ENCODE measurements at regions not wholly inside any gene's neighbourhood (a gene's known extent, or its start where the extent isn't known, plus 50 kb on each side); places are given as distances from the start of the nearest gene placed in this dataset.

DNA sequence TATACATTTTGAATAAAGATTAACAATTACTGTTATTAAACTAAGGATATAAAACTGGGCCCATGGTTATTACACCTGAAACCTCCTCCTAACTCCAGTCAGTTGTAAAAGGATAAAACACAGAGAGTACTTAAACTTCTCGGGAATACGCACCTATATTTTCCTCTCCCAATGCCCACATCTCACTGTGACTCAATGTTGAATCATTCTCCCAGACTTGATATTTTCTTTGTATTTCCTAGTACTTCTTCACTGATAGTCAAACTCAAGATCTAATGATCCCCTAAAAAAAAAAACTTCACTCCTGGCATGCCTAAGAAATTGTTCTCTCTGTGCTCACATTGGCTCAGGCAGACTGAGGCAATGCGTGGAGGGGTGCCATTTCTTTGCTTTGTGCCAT, 212.5 kb upstream of the DKK2 start:
- peak; percentile 43 for DNase-seq (ENCODE audit: low read depth)

DNA sequence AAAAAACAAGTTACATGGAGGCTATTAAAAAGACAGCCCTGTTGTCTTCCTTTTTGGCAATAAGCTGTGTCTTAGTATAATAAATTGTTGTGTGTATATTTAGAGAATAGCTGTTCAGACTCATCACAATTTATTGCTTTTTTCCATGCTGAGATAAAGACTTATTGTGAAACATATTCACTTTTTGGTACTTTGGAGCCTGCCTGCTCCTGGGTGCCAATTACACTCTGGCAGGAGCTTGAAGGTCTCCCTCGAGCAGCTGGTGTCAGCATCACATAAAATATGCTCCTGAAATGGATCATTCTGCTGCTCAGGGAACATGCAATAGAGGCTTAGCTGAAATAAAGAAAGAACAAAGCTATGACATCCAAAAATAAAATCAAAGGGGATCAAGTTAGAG, 211.6 kb upstream of the DKK2 start:
- peak; percentile 88 for DNase-seq (ENCODE audit: low read depth)

- no peak for DNase-seq (ENCODE audit: low read depth)
These were observed 210.6 kb upstream of the DKK2 start for GRCh38 chr4:107246761-107247160.

DNA sequence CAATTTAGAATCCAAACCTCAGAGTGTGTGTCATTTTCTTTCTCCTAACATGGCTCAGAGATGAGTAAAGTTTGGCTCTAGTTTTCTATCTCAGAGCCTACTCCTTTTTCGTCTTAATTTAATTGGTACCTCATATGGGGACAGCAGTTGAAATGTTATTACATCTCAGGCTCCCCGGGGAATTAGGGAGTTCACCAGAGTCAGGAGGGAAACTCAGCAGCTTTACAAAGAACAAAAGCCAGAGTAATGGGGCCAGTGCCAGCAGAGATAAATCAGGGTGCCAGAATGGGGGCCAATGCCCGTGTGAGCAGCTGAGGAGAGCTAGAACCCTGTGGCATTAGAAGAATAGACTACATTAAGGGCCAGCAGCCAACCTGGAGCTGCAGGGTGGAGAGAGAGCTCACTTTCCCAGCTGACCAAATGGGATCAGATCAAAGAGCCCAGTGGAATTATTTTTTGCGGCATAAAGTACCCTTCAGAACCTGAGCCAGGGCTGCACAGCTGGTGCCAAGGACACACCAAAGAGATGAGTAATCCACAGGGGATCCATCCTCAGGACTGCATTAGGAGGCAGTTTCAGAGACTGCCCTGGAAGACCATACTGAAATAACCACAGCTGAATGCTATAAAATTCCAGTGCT, 207.1 kb upstream of the DKK2 start:
- no peak for DNase-seq (ENCODE audit: low read depth)

DNA sequence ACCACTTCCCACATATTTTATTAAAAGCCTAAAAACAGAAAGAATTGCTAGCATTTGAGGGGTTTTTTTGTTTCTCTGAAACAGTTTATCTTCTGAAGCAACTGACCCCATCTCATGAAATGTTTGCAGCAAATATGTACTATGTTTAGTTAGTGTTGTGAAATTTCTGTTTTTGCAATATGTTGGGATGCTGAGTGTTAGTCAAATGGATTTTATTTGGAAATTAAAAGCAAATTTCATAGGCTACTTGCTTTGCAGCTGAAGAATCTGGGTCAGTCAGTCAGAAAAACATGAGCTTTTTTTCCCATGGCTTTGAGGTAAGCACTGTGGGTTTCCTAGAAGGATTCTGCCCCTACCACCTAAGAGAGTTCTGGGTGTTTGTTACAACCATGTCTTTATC, 184.9 kb upstream of the DKK2 start:
- DNase-seq (ENCODE audit: low read depth): peak; percentile 89

DNA sequence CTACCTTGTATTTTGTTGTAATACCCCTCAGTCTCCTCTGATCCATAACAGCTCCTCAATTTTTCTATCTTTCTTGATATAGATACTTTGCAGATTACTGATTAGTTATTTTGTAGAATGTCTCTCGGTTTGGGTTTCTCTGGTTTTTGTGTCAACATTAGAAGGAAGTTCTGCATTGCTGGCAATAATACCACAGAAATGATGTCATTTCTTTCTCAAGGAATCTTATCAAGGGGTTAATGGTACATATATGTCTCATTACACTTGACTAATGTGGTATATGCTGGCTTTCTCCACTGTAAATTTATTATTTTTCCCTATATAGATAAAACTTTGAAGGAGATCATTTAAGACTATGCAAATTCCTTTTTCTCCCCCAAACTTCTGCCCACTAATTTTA, 183.6 kb upstream of the DKK2 start:
- DNase-seq (ENCODE audit: low read depth): peak; percentile 69

GRCh38 chr4:107216379-107216778, 180.3 kb upstream of the DKK2 start:
- DNase-seq (ENCODE audit: low read depth): no peak

DNA sequence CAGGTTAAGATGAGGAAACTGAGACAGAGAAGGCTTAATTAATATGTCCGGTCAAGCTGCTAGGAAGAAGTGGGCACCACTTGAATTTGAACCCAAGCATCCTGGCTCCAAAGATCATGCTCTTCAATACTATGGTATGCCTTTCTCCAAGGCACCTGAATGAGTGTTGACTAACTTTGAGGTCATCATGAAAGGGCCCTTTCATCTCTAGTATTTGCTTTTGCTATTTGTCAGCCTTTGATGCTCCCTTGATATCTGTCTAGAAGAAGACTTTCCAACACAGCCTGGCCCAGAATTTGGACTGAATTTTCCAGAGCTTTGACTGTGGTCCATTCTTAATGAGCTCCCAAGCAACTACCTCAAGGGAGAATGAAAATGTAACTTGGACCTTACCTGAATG, 179.1 kb upstream of the DKK2 start:
- DNase-seq (ENCODE audit: low read depth): no peak

DNA sequence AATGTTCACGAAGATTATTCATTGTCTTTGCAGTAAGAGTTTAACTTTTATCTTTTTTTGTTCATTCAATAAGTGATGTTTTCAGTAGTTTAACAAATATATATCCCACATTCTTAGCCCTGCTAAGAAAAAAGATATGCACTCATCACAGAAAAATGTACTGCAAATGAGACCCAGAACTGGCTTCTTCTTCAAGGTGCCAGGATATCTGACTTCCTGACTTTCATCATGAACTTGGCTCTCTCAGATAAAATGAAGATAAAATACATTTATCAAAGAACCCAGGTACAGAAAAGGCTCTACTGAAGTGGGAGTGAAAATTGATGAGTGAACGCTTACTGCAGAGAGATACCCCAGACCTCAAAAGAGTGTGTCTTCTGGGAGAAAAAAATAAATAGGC, 177.8 kb upstream of the DKK2 start:
- DNase-seq (ENCODE audit: low read depth): peak; percentile 63

DNA sequence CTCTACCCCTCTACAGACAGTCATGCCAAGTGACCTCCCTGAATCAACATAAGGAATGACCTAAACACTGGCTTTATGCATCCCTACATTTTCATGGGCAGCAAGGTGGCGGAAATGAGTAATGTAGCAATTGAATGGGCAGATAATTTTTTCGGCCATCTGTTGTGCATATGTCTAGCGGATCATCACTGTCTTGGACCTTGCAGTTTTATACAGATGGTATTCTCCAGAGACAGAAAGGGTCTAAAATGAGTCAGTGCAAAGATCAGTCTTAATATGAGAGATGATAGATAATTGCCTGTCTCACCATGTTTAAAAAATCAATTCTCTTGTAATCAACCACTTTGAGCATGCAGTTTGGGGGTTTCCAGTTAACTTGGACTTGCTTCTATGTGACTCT, 177.3 kb upstream of the DKK2 start:
- no peak for DNase-seq (ENCODE audit: low read depth)

DNA sequence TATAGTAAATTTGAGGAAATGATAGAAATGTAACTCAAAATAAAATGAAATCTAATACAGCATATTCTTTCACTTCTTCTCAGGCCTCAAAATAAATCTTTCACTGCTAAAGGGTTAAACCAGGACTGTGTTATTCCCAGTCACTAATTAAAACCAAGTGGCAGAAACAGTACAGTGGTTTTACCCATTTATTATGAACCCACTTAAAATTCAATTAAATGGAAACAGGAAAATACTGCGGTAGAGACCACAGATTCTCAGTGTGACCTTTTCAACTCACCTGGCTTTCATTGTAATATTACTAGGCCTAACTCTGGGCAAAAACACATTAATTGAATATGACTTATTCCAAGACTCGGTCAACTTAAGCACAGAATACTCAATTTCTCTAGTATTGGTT, 176.5 kb upstream of the DKK2 start:
- no peak for DNase-seq (ENCODE audit: low read depth)

- DNase-seq (ENCODE audit: low read depth): peak; percentile 43
These were observed 174.5 kb upstream of the DKK2 start for GRCh38 chr4:107210450-107211239.

DNA sequence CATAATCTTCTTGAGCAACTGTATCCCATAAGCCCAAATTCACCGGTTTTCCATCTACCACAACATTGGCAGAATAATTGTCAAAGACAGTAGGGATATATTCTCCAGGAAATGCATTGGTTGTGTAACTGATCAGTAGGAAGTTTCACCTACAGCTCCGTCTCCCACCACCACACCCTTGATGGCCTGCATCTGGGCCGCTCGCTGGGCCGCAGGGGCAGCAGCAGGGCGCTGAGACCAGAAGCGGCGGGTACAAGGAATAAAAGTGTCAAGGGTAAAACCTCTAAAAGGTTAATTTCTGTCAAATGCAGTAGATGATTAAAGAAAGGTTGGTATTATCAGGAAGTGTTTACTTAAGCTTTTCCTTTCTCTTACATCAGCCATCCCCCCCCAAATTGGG, 167.6 kb upstream of the DKK2 start:
- no peak for DNase-seq (ENCODE audit: low read depth)

DNA sequence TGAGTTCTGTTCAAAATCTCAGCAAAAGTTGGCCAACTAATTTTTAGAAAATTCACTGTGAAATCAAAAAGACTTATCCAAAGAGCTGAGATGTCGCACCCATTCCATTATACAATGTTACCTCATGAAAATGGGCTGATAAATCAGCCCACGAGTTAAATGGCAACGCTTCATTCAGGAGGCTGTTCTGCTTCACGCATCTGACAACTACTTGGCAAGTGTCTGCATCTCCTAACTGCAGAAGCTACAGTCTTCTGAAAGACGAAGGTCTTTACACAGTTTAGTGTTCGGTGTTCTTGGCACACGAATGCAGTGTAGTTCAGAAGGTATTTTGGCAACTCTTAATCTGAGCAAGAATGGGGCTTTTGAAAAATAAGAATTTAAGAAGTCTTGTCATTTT, 166.6 kb upstream of the DKK2 start:
- DNase-seq (ENCODE audit: low read depth): no peak

DNA sequence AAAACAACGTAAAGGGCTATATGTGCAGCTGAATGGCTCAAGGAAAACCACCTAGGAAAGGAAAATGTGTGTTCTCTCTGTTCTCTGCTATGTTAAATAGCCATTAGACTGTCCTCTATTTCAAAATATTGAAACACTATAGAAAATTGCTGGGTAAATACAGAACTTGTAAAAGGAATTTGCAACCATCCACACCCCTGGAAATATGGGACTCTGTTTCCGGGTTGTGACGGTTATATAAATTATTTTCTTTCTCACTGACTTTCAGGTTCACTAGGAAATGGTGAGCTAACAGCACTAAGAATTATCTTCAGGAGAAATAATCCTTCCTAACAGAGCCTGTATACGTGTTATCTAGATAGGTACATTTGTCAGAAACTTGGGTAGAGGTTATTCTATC, 161.0 kb upstream of the DKK2 start:
- no peak for DNase-seq (ENCODE audit: low read depth)

DNA sequence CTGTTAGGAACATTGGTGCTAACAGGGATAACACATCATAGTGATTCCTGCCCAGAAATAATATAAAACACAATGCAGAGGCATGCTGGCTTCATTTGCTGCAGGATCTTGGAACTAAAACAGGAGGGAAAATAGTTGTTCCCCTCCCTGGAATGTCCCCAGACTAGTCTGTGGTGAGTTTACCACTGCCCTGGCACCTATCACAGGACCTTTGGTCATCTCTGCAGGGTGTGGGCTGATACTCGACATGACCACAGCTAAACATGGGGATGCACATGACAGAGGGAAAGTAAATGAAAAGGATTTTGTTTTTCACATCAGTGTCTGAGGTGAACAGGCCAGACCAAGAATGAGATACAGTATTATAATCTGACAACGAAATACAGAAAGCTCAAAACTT, 160.2 kb upstream of the DKK2 start:
- DNase-seq (ENCODE audit: low read depth): no peak

DNA sequence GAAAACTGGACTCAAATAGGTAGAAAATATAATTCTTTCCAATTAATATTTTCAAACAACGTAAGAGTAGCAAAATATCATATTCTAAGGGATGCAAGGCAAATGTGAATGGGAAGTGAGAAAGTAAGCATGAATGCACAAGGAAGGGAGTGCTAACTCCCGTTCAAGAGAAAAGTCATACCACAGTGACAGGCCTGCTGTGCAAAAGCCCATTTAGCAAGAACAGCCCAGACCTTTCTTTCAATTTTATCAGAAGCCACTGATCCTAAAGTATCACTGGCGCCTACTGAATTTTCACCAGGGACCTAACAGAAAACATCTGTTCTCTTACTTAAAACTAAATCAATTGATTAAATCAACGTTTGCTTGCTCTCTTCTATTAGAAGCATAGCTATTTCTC, 157.9 kb upstream of the DKK2 start:
- no peak for DNase-seq (ENCODE audit: low read depth)

DNA sequence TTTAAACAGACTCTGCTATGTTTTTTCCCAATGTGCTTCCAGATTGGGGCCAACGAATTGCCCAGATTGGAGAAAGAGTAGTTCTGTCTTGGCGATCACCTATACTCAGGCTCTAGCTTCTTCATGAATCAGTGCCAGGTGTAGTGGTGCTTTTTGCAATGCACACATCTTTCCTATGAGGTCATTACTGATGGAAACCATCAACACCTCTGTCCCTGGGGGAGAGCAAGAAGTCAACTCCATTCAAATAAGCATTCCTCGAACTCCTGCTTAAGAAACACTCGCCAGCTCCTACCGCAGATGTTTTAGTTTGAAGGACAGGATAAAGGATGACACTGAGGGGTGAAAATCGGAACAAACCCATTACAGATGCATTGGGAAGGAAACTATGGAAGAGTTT, 156.5 kb upstream of the DKK2 start:
- no peak for DNase-seq (ENCODE audit: low read depth)

- DNase-seq (ENCODE audit: low read depth): no peak
These were observed 151.0 kb upstream of the DKK2 start for GRCh38 chr4:107187091-107187490.

DNA sequence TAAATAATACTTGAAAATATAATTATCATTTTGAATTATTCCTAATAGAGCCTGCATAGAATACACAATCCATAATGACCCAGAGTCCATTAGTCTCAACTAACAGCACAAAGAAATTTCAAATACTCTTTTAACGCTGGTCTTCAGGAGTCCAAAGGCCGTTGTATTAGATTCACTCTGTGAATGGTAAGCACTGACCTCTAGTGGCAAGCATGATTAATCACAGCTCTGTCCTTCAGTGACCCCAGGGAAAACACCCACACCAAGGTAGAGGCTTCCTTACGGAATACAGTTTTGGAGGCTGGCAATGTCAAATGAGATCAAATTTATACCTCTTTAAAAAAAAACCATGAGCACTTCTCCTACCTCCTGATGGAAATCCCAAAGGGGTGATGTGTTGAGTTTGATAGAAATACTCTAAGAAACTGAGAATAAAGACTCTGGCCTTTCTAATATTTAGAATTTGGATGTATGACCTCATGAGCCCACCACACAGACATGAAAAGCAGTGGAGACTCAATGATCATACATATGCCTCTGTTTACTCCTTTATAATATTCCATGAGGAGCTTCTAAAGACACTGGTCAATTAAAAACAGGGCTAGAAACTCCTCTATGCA, 147.2 kb upstream of the DKK2 start:
- peak; percentile 69 for DNase-seq (ENCODE audit: low read depth)

GRCh38 chr4:107182347-107182746, 146.2 kb upstream of the DKK2 start:
- no peak for DNase-seq (ENCODE audit: low read depth)

GRCh38 chr4:107166873-107167450, 130.8 kb upstream of the DKK2 start:
- DNase-seq (ENCODE audit: low read depth): no peak

DNA sequence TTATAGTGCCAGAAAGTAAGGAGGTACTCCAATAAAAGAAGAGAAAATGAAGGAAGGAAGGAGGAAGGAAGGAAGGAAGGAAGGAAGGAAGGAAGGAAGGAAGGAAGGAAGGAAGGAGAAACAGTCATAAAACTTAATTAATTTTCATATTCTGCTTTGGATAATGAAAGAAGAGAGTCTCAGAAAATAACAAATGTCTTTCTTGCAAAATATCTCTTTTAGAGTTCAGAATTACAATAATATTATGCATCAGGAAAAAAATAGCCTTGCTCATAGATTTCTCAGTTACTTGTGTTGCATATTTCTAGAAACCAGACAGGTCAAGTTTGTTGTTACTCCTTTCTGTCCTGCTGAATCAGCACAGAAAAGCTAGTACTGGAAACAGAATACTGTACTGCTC, 130.1 kb upstream of the DKK2 start:
- DNase-seq (ENCODE audit: low read depth): no peak

All from amniotic epithelial cell (primary cell).